Muscle layer of duodenum (tissue), 2 donors: ENCODE measurements at regions not wholly inside any gene's neighbourhood (a gene's known extent, or its start where the extent isn't known, plus 50 kb on each side); places are given as distances from the start of the nearest gene placed in this dataset.

Experiments used
- H3K27ac ChIP-seq: one replicate; pipeline ENCODE4 v1.7.0; 2013; ENCODE audit warnings: mild to moderate bottlenecking, low read length
- H3K27me3 ChIP-seq: one replicate; pipeline ENCODE4 v1.7.0; 2013; ENCODE audit warnings: low read depth, mild to moderate bottlenecking, control low read depth, low read length
- H3K36me3 ChIP-seq, 2 donors: one replicate each; pipeline ENCODE4 v1.7.0; 2013; ENCODE audit warnings: low read length in 2 of 2, control low read depth in 1 of 2, mild to moderate bottlenecking in 1 of 2; ENCODE audit not compliant: insufficient read depth in 2 of 2, control insufficient read depth in 1 of 2
- H3K4me1 ChIP-seq, 2 donors: one replicate each; pipeline ENCODE4 v1.7.0; 2013; ENCODE audit warnings: low read length in 2 of 2, mild to moderate bottlenecking in 2 of 2, control low read depth in 1 of 2, moderate library complexity in 1 of 2; ENCODE audit not compliant: insufficient read depth in 2 of 2, control insufficient read depth in 1 of 2
- H3K4me3 ChIP-seq, 2 donors: one replicate each; pipeline ENCODE4 v1.7.0; 2013; ENCODE audit warnings: low read length in 2 of 2, low read depth in 1 of 2, mild to moderate bottlenecking in 1 of 2
- H3K9me3 ChIP-seq, 2 donors: one replicate each; pipeline ENCODE4 v1.7.0; 2013; ENCODE audit warnings: low read length in 2 of 2, control low read depth in 1 of 2, mild to moderate bottlenecking in 1 of 2; ENCODE audit not compliant: control insufficient read depth in 1 of 2
- donor health status: healthy.

DNA sequence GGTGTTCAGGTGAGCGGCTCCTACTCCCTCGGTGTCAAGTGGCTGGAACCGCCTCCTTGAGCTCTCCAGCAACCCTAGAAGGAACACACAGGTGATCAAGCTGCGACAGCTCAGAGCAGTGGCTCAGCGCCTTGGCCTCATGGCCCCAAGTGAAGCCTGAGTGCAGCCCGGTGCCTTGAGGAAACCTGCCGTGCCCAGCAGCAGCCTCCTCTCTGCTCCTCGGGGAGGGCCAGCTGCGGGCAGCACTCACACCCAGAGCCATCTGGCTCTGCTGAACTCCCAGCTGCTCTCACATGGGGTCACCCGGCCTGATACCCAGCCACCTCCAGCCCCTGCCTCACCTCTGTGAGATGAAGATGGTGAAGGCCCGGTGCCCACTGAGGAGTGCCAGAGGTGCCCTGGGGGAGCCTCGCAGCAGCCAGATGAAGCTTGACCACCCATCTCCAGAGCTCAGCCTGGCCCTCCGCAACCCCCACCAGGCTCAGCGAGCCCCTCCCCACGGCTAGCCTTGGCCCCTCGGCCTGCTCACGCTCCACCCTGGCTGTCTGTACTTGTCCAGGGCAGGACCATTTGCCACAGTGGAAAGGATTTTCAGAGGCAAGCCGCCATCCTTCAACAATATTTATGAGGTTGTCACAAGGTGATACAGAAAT is 70.6 kb upstream of the RAB6C start:
- no peak overlapping the region for H3K27ac ChIP-seq
- no peak overlapping the region for H3K4me3 ChIP-seq

DNA sequence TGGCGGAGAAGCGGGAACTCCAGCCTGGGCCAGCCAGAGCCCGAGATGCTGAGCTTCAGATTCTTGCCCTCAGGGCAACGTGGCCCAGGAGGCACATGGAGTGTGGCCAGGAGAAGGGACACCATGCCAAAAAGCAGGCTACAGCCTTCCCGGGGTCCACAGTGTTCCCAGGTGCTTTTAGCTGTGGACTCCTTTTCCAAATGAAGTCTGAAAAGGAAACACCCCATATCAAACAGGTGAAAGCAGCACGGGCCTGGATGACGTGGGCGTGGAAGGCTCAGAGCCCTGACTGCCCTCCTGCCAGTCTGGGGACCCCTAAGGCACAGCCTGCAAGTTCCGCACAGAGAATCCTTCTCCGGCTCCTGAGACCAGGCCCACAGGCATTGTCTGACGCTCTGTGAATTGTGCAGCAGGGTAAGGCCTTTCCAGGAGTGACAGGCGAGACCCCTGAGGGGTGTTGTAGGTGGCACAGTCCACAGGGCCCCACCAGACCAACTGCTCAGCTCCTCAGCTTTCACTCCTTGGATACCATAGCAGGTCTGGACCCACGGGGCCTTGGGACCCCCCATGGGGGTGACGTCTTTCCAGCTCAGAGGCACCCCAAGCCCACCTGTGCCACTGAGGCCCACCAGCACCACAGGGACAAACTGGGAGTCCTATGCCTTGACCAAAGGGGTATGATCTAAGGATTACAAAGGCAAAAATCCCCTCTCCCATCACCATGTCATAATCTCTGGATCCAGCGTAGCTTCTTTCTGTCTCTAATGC is 69.6 kb upstream of the RAB6C start:
- no peak overlapping the region for H3K4me3 ChIP-seq
- no peaks in the 10 kb centered on the region for H3K9me3 ChIP-seq
- H3K4me1 ChIP-seq: no peaks in the 10 kb centered on the region
- no peaks in the 10 kb centered on the region for H3K36me3 ChIP-seq
- H3K27ac ChIP-seq: no peak overlapping the region
- H3K27me3 ChIP-seq: no peaks in the 10 kb centered on the region

More for the DNA sequence above, 70.6 kb upstream of the RAB6C start:
- Histone ChIP-seq H3K4me1 (no peaks in the 10 kb centered on the region), H3K36me3 (no peaks in the 10 kb centered on the region), H3K9me3 (no peaks in the 10 kb centered on the region), H3K27me3 (no peaks in the 10 kb centered on the region)

DNA sequence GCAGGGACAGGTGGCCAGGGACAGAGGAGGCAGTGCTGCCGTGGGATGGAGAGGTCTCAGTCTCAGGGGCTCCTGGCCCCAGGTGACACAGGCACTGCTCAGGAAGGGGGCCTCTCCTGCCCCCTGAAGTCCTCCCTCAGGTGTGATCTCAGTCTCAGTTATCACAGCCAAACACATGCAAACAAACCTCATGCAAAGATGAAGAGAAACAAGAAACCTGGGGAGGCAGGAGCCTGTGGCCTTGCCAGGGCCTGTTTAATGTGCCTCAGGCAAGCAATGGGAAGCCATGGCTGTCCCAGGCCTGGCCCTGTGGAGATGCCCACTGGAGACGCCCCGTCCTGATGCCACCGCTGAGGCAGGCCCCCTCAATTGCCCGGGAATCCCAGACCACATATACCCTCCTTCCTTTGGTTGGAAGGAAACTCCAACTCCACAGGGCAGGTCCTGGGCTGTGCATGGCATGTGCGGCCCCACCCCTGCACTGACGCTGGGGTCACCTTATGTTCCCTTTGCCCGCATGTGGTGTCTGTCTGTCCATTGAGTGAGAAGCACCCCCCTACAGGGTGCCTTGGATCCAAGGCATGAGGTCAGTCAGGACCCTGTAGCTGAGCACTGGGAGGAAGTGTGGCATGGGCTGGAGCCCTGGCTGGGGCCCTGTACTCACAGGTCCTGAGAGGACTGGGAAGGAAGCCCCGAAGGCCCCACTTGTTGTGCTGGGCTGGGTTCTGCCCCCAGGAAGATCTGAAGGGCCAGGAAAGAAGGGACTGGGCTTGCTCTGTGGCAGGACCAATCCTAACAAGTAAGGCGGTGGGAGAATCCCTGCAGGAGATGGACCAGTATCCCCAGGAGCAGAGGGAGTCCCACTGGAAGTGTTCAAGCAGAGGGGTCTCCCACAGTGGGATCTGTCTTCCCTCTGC is 68.8 kb upstream of the RAB6C start:
- Histone ChIP-seq H3K4me1 (no peaks in the 10 kb centered on the region), H3K27ac (no peak overlapping the region), H3K27me3 (no peaks in the 10 kb centered on the region), H3K9me3 (no peaks in the 10 kb centered on the region), H3K4me3 (no peak overlapping the region), H3K36me3 (no peaks in the 10 kb centered on the region)

DNA sequence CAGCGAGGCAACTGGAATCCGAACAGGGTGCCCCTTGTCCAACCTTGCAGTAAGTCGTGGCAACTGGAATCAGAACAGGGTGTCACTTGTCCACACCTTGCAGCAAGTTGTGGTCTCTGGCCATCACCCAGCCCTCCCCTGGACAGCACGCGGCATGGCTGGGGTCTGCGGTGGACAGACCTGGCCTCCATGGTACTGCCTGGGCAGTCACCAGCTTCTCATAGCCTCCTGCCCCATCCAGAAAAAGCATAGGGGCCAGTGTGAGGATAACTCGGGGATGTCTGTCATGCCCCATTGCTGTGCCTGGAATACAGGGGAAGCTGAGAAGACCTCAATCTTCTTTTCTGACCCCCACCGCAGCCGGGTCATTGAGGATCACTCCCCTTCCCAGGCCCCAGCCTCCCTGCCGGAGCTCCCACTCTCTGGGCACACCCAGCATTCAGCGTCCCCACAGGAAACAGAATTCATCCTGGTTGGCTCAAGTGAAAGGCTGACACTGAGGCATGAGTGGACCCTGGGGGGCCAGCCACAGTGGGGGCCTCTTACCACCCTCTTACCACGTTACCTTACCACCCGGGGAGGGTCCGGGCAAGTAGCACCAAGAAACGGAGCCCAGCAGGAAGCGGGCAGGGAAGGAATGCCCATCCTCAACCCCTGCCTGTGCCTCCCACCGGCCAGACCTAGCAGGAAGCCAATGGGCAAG is 68.0 kb upstream of the RAB6C start:
- Histone ChIP-seq H3K27me3 (no peaks in the 10 kb centered on the region), H3K4me3 (no peak overlapping the region), H3K36me3 (no peaks in the 10 kb centered on the region), H3K4me1 (no peaks in the 10 kb centered on the region), H3K9me3 (no peaks in the 10 kb centered on the region), H3K27ac (no peak overlapping the region)

DNA sequence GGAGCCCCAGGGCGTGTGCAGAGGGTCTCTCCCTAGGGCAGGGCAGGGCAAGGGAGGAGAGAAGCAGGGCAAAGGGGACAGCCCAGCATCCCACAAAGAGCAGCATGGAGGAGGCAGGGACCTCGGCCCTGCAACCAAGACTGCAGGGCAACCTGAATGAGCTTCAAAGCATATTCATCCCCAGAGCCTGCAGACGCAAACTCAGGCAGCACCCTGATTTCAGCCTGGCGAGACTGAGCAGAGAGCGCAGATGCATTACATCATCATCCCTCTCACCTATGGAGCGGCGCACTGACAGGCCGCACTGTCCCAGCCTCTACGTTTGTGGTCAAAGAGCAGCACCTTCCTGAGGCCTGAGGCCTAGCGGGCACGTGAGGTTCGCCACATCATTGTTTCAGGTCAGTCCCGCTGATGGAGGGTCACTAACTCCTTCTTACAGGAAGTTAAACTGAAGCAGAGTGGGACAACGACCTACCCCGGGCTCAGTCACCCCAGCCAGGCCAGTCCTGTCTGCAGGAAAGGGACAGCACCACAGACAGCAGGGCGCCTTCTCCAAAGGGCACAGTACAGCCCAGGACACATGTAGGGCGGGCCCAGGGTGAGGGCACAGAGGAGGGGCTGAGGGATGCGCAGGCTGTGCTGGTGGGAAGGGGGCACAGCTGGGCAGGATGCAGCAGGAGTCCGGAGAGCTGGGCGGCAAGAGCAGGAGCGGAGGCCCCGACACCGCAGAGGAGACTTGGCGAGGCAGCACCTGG is 67.2 kb upstream of the RAB6C start:
- H3K36me3 ChIP-seq: no peaks in the 10 kb centered on the region

DNA sequence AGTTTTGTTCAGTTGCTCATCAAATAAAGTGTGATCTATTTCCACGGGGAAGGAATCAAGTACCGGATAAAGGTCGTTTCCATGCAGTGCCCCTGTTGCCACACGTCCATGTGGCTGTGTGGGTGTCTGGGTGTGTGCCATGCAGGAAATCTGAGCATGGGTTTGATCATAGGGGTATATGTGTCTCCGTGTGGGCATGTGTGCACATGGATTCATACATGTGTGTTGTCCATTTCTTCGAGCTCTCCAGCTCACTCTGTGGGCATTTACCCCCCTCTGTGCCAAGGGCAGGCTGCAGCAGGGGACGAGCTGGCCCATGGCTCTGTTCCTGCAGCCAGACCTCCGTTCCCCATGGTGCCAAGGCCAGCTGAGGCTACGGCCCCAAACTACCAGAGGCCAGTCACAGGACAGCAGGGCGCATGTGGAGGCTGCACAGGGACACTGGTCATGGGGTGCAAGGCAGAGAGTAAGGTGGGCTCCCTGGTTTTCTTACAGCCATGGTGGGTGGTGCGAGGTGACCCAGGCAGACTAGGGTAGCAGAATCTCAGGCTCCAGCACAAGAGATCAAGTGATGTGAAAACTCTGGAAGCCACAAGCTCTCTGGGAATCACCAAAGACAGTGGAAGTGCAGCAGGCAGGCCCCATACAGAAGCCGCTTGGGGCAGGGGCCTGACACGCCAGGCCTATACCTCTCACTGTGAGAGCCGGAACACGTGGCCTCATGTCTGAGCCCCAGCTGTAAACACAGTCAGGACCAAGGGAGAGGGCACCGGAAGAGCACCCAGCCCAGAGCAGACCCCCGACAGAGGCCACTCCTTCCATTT is 66.4 kb upstream of the RAB6C start:
- Histone ChIP-seq H3K27me3 (no peaks in the 10 kb centered on the region), H3K4me1 (no peaks in the 10 kb centered on the region), H3K36me3 (no peaks in the 10 kb centered on the region), H3K4me3 (no peak overlapping the region), H3K27ac (no peak overlapping the region), H3K9me3 (peaks cover 0 to 6% of the 10 kb centered on the region in 2 donors)

More for the DNA sequence above, 67.2 kb upstream of the RAB6C start:
- no peaks in the 10 kb centered on the region for H3K27me3 ChIP-seq
- H3K4me3 ChIP-seq: no peak overlapping the region
- no peaks in the 10 kb centered on the region for H3K4me1 ChIP-seq
- no peak overlapping the region for H3K27ac ChIP-seq
- no peaks in the 10 kb centered on the region for H3K9me3 ChIP-seq

DNA sequence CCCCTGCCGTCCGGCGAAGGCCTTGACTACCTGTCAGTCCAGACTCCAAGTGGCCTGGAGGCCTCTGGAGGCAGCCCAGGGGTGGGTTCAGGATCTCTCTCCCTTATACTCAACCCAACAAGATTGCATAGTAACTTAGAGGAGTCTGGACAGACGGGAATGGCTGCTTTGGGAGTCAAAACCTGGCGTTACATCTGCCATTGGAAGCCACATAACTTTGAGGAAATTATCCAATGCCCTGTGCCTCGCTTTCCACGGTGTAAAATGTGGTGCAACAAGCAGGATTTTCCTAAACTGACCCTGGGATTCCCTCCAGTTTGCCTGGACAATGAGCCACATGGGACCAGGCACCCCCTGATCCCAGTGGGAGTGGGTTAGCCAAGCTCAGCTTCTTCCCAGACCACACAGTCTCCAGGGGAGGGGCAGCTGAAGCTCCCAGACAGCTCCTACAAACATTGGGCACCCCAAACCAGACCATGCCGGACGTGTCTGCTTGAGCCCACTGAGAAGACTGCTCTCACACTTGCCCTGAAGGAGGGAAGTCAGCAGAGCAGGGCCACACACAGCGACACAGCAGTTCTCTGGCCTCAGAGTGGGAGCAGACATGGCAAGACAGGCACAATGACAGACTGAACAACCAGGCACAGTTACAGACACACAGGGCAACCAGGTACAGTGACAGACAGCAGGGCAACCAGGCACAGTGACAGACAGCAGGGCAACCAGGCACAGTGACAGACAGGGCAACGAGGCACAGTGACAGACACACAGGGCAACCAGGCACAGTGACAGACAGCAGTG is 65.6 kb upstream of the RAB6C start:
- no peaks in the 10 kb centered on the region for H3K36me3 ChIP-seq
- H3K4me3 ChIP-seq: no peak overlapping the region
- no peaks in the 10 kb centered on the region for H3K27me3 ChIP-seq
- peaks cover 0 to 14% of the 10 kb centered on the region in 2 donors for H3K9me3 ChIP-seq
- H3K27ac ChIP-seq: no peak overlapping the region
- H3K4me1 ChIP-seq: no peaks in the 10 kb centered on the region

DNA sequence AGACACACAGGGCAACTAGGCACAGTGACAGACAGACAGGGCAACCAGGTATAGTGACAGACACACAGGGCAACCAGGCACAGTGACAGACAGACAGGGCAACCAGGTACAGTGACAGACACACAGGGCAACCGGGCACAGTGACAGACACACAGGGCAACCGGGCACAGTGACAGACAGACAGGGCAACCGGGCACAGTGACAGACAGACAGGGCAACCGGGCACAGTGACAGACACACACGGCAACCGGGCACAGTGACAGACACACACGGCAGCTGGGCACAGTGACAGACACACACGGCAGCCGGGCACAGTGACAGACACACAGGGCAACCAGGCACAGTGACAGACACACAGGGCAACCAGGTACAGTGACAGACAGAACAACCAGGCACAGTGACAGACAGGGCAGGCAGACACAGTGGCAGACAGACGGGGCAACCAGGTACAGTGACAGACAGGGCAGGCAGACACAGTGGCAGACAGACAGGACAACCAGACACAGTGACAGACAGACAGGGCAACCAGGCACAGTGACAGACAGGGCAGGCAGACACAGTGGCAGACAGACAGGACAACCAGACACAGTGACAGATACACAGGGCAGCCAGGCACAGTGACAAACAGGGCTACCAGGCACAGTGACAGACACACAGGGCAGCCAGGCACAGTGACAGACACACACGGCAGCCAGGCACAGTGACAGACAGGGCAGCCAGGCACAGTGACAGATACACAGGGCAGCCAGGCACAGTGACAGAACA is 64.7 kb upstream of the RAB6C start:
- Histone ChIP-seq H3K9me3 (peaks cover 4 to 17% of the 10 kb centered on the region in 2 donors), H3K4me1 (no peaks in the 10 kb centered on the region), H3K4me3 (no peak overlapping the region), H3K36me3 (no peaks in the 10 kb centered on the region), H3K27me3 (no peaks in the 10 kb centered on the region), H3K27ac (no peak overlapping the region)

DNA sequence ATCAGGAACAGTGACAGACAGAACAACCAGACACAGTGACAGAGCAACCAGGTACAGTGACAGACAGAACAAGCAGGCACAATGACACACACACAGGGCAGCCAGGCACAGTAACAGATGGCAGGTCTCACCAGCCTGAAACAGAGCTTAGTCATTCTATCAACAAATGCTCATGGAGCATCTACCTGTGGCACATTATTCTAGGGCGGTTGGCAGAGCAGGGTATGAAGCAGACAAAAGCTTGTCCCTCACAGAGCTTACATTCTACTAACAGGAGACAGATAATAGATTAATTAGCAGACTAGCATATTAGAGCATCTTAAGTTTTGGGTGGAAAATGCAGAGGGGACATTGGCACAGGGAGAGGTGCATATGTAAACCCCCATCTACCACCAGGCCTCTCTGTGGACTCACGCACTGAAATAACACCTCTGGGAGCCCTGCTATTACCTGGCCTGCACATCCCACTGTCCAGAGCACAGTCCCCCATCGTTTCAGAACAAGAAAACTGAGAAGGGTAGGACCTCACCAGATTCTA is 64.1 kb upstream of the RAB6C start:
- no peaks in the 10 kb centered on the region for H3K36me3 ChIP-seq
- no peak overlapping the region for H3K27ac ChIP-seq
- H3K9me3 ChIP-seq: peaks cover 6 to 21% of the 10 kb centered on the region in 2 donors
- H3K4me1 ChIP-seq: no peaks in the 10 kb centered on the region
- H3K27me3 ChIP-seq: no peaks in the 10 kb centered on the region
- H3K4me3 ChIP-seq: no peak overlapping the region
